ENCODE measurements at regions not wholly inside any gene's neighbourhood (a gene's known extent, or its start where the extent isn't known, plus 50 kb on each side); places are given as distances from the start of the nearest gene placed in this dataset.

DNA sequence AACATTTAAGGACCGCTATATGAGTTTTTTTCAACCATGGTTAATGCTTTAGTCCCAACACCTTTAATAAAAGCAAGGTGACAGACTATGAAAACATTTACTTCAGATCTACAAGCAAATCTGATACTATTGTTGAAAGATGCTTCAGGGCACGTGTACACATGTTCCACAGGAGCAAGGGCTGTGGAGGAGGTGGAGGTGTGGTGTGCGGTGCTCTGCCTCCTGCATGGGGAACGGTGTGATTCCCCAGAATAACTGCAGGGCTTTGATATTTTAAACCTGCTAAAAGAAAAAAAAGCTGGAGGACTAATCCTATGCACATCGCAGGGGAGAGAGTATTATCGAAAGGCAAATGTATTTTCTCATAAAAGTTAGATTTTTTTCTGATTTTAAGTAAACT, 188.1 kb upstream of the CEP162 start:
- no peak for DNase-seq

DNA sequence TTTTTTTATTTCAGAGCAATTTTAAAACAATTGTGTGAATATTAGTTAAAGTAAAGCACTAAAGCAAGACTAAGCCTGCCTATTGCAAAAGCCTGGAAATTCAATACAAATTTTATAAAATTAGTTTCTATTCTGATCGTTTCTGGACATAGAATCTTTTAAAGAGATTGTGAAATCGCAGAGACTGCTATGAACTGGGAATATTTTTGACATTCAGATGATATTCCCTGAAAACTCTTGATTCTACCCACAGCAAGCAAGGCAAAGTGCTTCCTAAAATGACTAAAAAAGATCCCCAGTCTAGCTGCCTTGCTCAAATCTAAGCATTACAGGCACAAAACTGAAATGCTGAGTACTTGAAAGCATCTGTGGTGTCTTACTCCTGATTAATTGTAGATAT, 187.6 kb upstream of the CEP162 start:
- DNase-seq = no peak

DNA sequence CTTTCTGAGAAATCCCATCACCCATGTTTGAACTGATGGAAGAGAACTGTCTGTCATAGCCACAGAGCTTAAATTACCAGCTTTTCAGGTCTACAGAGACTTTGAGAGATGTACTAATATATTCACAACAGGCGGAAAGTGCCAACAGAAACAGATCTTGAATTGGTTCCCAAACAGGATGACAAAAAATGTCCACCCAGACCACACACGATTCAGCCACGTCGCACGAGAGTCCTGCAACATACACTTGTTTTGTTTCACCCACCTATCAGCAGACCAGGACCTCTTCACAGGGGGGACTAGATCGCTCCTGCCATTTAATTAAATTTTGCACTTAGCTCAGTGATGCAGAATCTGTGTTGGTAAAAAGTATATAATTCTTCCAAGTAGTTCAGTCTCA, 187.1 kb upstream of the CEP162 start:
- no peak for DNase-seq

DNA sequence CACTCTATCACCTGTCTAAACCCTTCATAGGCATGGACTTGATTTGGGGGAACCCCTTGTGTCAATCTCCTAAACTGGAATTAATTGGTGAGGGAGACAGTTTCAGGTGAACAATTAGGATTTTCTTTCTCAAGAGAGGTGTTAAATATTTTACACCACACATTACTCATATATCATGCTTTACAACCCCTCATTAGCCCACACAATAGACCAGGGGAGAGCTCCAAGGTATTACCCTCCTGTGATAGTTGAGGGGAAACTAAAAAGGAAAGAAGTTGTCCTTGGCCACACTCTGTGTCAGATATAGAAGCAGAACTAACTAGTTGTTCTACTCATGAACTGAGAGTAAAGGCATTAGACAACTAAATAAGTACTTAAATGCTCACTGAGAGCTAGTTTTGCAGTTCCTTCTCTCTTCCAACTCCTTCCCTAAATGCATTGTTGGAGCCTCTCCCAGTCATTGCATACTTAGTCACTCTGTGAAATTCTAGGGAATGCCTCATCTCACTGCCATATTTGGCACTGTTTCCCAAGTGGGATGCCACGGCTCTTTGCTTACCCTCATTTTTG, 183.7 kb upstream of the CEP162 start:
- no peak for DNase-seq

DNA sequence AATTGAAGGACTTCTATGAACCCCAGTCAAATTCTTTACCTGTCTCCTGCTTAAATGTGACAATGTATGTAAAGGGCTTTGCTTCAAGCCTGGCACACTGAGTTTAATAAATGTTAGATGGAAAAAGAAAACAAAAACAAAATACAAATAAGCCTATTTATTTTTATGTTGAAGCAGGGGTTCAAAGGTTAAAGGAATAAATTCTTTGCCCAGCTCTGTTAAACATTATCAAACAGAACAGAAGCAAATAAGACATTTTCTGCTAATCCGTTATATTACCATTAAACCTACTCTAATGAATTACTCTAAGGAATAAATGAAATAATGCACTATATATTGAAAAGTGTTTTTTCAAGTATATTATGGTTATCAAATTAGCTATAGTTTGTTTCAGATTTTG, 182.5 kb upstream of the CEP162 start:
- no peak for DNase-seq

DNA sequence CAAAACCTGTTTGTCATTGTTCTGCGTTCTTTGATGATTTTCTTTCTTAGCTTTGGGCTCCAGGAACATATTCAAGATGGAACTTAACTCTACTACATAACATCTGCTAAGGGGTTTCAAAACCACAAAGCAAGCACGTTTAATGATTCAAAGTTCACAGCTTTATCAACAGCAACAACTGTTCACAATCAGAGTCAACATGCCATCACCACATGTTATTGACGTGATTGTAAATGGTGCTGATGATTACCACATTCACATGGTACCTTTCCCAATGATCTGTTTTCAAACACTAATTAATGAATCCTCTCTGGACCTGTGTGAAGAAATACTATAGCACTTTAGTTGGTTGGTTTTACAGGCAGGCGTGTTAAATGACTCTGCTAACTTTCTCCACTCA, 180.6 kb upstream of the CEP162 start:
- no peak for DNase-seq

DNA sequence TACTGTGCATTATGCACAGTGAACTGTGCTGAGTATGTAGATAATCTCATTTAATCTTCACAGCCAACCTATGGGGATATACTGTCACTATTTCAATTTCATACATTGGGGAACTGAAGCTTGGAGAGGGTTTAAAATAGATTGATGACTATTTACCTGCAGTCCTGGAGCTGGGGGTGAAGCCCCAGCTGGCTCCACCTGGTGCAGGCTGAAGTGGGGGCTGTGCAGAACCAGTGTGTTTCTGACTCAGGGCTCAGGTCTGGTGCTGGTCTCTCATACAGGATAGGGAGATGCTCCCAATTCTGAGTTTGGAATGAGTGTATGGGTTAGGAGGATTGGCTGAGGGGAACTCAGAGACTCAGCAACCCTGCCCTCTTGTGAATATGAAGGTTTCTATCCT, 176.1 kb upstream of the CEP162 start:
- no peak for DNase-seq

DNA sequence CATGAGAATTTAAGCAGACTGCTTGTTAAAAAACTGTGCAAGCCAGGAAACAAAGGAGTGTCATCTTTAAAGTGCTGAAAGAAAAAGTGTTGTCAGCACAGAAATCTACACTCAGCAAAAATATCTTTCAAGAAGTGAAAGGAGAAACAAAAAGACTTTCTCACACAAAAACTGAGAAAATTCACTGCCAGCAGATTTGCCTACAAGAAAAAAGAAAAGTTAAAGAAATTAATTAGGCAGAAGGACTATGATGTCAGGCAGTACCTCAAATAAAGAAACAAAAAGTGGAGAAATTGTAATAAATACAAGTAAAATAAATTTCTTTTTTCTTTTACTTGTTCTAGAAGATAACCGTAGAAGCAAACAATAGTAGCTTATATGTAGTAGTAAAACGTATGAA, 171.6 kb upstream of the CEP162 start:
- DNase-seq = no peak

DNA sequence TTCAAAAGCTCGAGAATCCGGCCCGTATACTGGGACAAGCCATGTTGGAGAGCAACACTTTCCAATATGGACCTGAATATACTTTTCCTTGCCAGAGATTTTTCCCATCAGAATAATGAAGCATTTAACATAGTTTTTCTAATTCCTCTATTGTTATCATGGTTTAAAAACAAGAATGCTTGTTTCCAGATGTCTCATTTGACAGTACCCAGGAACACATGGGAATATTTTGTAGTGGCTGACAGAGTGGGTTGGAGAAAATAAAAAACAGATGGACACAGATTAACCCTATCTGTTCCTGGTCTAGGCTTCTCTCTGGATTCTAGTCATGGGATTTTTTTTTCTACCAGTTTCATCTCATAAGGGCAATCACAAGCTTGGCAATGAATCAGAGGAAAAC, 164.8 kb upstream of the CEP162 start:
- DNase-seq = no peak

DNA sequence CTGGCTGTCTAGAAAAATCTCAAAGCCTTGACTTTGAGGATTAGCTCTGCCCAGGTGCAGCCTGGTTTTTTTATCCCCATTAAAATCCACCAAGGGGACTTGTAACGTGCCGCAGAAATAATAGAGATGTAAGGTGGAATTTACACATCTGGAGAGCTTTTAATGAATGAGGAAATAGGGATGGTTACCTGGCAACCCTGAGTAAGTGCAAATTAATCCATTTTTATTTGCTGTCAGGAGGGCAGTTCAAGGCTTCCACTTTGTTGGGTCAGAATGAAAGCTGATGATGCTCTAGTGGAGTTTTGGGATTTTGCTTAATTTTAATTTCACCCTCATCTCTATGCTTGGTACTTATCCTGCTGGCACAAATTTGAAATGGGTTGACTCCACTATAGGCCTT, 163.4 kb upstream of the CEP162 start:
- DNase-seq = no peak

DNA sequence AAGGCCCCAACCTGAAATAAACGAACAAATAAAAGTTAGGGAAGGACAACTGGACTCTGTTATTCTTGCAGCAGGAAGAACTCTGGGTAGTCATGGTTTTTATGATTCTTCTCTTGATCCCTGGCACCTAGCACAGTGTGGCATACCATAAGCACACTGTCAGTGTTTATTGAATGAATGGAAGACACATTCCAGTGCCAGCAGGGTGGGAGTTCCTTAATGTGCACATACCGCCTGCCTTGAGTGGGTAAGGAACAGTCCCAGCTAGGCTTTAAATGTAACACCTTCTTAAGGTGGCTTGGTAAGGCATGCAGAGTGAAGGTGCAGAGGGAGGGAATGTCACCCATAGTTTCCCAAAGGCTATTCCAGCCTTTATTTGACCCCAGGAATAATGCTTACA, 162.9 kb upstream of the CEP162 start:
- DNase-seq = no peak

DNA sequence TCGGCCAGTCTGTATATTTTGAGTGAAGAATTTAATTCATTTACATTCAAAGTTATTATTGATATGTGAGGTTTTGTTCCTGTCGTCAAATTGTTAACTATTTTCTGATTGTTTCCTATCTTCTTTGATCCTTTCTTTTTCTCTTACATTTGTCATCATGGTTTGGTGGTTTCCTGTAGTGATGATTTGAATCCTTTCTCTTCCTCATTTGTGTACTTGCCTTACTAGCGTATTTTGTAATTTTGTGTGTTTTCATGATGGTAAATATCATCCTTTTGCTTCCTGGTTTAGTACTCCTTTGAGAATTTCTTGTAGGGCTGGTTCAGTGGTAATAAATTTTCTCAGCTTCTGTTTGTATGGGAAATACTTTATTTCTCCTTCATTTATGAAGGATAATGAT, 151.7 kb upstream of the CEP162 start:
- DNase-seq = no peak

DNA sequence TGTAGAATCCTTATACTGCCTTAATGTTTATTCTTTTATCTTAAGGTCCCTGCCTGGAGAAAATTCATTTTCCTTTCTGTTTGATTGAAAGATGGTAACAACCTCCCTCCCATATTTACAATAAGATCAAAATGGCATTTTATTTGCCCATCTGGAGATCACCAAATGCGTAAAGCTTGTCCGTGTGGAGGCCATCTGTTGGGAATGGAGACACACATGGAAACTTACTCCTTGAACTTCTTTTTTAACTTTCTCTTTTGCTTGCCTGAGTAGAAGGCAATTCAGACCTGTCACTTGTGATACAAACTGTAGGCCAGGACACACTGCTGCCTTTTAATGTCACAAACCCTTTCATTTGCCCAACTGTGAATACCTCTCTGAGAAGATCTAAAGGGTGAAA, 144.8 kb upstream of the CEP162 start:
- no peak for DNase-seq

DNA sequence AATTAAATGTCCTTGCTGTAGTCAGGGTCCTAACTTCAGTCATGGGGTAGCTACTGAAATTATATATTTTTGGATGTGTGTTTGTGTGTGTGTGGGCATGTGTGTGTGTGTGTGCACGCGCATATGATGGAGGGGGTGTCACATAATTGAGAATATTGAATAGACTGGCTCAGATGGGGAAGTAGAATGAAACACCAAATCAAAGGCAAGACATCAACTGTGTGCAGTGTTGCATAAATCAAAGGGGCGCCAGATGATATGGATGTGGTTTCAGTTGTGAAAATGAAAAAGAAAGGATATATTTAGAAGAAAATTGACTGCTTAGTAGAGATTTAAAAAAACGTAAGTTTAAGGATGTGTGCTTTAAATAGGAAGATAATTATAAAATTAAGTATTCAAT, 144.2 kb upstream of the CEP162 start:
- no peak for DNase-seq

DNA sequence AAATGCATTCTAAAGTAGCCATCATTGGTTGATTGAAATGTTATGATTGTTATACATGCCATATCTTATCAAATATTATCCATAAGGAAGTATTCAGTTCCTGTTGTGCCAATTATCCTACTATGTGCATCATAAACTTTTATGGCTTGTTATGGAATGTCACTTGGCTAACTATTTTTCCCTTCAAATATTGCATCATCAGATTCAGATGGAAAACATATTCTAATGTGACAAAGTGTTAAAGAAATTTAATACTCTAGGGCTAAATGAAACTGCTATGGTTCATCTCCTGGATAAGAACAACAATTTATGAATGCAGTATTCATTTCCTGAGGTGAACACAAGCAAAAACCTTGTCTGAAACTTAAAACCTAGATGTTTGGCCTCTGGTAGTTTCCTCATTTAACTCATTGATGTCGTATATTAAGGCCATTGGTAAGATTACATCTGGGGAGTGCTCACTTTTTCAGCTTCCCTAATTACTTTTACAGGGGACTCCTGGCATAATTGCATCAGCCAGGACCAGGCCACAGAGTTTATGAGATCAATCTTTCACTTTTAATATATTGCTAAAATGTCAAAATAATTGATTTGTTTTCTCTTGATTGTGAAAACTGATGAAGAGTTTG, 134.9 kb upstream of the CEP162 start:
- no peak for DNase-seq

DNA sequence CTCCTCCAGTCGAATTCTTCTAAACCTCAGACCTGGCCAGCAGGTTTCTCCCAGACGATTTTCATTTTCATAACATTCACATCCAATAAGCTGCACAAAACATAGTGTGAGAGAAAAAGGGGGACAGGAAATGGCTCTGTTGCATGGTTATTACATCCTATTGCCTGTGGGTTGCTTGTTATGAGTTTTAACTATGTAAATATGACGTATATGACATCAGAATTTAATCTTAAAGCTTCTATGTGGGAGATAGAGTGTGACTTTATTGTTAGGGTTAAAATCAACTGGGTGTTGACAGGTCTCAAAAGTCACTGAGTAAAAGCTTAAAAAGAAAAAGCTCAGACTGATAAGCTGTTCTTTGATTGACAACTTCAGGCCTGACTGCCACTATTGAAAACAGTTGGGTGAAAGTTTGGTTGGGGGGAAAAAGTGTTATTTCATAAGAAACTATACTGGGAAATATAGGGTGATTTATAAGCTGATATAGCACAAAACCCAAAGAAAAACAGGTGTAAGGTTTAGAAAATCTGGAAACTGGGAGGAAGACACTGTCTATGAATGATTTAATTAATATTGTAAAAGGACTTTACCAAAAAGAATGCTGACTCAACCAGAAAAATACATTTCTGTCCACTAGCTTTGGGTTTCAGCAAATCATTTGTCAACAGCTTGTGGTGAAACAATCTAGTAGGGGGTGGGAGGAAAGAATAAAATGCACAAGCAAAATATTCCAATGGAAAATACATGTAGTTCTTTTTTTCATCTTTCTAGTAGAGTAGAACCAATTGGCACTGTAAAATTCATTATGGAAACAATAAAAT, 134.1 kb upstream of the CEP162 start:
- no peak for DNase-seq

DNA sequence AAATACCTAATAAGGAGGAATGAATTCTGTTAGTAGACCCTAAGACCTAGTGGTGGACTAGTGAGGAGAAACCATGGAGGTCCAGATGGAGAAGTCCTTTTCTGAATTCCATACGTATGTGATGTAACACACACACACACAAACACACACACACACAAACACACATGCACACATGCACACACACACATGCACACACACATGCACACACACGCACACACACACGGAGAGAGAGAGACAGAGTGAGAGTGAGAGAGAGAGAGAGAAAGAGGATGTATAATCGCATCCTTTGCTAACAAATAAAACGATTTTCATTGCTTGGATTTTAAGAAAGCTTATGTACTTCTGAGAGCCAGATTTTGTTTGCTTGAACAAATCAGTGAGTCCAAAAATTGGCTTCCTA, 132.6 kb upstream of the CEP162 start:
- DNase-seq = no peak

DNA sequence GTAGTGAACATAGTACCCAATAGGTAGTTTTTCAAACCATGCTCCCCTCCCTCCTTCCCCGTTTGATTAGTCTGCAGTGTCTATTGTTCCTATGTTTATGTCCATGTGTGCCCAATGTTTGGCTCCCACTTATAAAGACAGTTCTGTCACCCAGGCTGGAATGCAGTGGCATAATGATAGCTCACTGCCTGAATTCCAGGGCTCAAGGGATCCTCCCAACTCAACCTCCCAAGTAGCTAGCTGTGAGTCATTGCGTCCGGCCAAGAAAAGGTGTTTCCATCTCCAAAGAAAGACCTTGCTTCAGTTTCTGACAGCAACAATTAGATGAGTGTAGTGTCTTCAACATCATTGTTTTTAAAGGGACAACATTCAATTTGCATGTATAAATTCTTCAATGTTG, 131.1 kb upstream of the CEP162 start:
- no peak for DNase-seq

DNA sequence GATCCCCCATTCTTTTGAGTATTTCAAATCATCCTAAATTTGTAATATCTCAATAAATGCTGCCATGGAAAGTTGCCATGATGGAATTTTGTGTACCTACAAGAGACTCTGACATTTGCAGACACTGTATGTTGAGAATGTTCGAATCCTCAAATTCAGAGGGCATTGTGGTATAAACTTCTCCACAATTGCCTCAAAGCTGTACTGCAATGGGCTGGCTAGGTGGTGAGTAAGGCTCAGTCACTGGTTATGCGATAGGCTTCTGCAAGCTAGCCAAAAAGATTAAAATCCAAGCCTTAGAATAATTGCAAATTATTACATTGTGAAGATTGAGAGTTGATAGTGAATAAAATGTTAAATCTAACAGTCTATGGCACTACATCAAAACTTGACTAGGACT, 130.2 kb upstream of the CEP162 start:
- DNase-seq = no peak

DNA sequence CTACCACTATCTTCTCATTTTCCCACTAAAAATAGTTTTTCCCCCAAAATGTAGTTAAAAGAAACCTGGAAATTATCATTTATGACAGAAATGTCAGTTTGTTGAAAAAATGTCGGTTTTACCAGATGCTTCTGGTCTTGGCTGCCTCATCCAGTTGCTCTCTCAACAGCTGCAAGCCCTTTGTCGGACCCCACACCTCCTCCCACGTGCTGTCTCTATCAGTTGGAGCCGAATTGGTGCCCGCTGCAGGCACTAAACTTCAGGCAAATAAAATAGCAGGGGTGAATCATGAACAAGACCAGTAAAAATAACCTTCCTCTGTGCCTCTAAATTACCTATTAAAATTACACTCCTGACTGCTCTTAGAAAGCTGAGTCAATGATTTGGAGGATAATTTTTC, 129.5 kb upstream of the CEP162 start:
- DNase-seq = no peak

DNA sequence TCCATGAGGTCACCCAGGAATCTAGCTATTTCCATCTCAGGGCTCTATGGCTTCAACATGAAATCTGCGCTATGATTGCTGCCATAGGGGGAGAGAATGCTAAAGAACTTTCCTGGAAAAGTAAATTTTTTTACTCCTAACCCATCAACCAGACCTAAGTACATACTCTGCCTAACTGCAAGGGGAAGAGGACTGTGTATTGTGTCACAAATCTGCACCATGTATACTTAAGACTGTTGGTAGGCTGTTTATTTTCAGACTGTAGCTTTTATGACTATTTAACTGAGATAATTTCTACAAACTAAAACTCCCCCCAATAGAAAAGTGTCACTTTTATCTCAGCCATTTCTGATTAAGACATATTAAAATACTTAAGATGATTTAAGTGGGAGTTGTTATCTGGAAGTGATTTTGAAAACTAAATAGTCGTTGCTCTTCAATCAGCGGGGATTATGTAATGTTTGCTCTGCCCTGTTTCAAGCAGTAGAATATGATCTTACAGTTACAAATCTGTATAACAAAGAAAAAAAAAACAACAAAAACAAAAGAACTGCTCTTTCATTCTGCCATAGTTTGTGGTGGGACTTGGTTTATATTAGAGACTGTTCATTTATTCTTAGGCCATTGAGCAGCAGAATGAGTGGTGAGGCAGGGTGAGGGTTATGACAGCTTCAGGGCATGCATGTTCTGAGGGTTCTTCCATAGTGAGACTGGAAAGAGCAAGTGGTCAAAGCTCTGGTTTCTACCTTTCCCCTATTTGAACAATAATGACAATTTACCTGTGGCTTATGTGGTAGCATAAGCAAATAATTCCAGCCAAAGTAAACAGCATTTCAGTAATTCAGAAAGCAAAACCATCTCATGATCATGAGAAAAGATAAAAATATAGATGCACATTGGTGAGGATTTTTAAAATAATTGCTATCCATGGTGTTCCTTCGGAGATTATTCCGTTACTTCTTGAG, 126.3 kb upstream of the CEP162 start:
- no peak for DNase-seq

DNA sequence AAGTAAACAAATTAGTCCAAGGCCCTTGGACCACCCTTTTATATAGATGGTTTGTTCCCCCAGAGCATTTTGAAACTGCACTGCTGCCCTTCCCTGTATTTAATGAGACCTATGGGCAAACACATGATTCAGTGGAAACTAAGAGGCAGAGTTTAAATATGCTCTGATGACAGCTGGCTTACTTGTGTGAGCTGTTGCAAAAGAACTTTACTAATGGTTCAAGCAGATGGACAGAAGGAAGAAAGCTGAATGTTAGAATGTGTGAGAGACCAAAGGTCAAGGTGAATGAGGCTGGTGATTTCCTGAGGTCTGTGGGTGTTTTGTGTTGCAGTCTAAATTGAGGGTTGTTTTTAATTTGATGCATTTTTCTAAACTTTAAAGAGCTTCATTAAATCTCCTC, 123.0 kb upstream of the CEP162 start:
- DNase-seq = no peak

DNA sequence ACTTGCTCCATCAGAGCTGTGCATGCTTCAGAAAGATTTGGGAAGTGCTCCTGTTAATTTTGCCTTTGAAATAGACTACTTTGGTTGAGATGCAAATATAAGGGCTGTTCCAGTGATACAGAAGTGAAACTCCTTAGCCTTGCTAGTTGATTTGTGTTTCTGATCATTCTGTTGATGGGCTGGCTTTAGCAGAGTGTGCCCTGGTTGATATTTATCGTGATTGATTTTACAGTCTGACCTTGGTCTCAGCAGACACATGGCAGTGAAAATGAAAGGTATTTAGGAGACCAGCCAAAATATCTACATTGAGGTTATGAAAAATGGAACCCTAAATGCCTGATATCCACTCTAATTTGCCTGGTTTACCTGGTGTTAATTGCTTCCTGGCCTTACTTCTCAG, 122.1 kb upstream of the CEP162 start:
- DNase-seq = no peak
